K562 (cell line): ENCODE measurements at regions not wholly inside any gene's neighbourhood (a gene's known extent, or its start where the extent isn't known, plus 50 kb on each side); places are given as distances from the start of the nearest gene placed in this dataset.

Experiments
- ATAC-seq: fragments of 200-7000 bp; cut with Tn5 transposase; 3 replicates; pipeline ENCODE4 v1.9.1; 2020; ENCODE audit warnings: moderate library complexity
- BruUV-seq: library from RNA; stranded (reverse); fragments of 400-500 nt; replicated peaks from 2 replicates; lab custom pipeline; 2021; lab: Mats Ljungman, UMichigan
- CTCF ChIA-PET: fragments of 300-600 bp; formaldehyde crosslinking; extraction: SDS; loops from one replicate; lab custom pipeline; 2021; ENCODE audit warnings: low intra/inter-chr PET ratio; lab: Yijun Ruan, JAX
- POLR2A ChIA-PET: fragments of 300-600, 350-650 bp; sonication (Branson Sonifier 250); formaldehyde crosslinking; extraction: SDS; loops from one replicate; lab custom pipeline; 2021; ENCODE audit warnings: antibody characterized with exemption, inconsistent platforms; lab: Yijun Ruan, JAX
- DNase-seq, 4 experiments: peaks; one replicate each; pipeline versions ENCODE4 v3.0.0 to v3.0.0-alpha.2; 2011 to 2018; ENCODE audit warnings: low spot score in 3 of 4, mixed read lengths in 3 of 4; ENCODE audit errors: extremely low read depth in 1 of 4
- FAIRE-seq: peaks from 2 replicates; lab custom pipeline; 2011; peaks lifted over from hg19 to GRCh38; lab: Jason Lieb, UNC
- H2AFZ ChIP-seq: 2 replicates; pipeline ENCODE4 v1.6.0; 2011; ENCODE audit warnings: low read depth, low read length, control low read depth, inconsistent platforms
- H3K27ac ChIP-seq: fragments of 200-600 bp; 3 replicates; pipeline ENCODE4 v1.8.0; 2011; ENCODE audit warnings: low read depth, mild to moderate bottlenecking, control low read depth, inconsistent platforms, low read length, moderate library complexity, mixed read lengths; ENCODE audit errors: extremely low read depth
- H3K27me3 ChIP-seq, 2 experiments: fragments of 300-600 bp in 1 of 2; 2 replicates in 1 of 2; 3 replicates in 1 of 2; pipeline versions ENCODE4 v1.6.0 to v1.8.0; 2011; ENCODE audit warnings: inconsistent platforms in 2 of 2, low read length in 2 of 2, mild to moderate bottlenecking in 1 of 2, mixed read lengths in 1 of 2, moderate library complexity in 1 of 2; ENCODE audit not compliant: control insufficient read depth in 2 of 2, insufficient read depth in 2 of 2
- H3K36me3 ChIP-seq: fragments of 300-600 bp; 3 replicates; pipeline ENCODE4 v1.8.0; 2011; ENCODE audit warnings: mild to moderate bottlenecking, low read length, inconsistent platforms; ENCODE audit not compliant: control insufficient read depth, insufficient read depth
- H3K4me1 ChIP-seq, 2 experiments: fragments of 200-600 bp in 1 of 2; replicated peaks in 1 of 2; 2 replicates in 1 of 2; 3 replicates in 1 of 2; pipeline versions ENCODE4 v1.5.1 to v1.8.0; 2011; ENCODE audit warnings: inconsistent platforms in 2 of 2, low read length in 2 of 2, mild to moderate bottlenecking in 1 of 2, mixed read lengths in 1 of 2, moderate library complexity in 1 of 2; ENCODE audit not compliant: control insufficient read depth in 2 of 2, insufficient read depth in 2 of 2
- H3K4me2 ChIP-seq: 2 replicates; pipeline ENCODE4 v1.6.1; 2011; ENCODE audit warnings: low read length, control low read depth, inconsistent platforms, mixed read lengths; ENCODE audit not compliant: insufficient read depth
- H3K4me3 ChIP-seq: fragments of 200-600 bp; sonication (generic), shearing (Covaris generic); 2 replicates; pipeline ENCODE4 v1.5.1; 2016; ENCODE audit warnings: control low read depth, inconsistent platforms
- H3K79me2 ChIP-seq: fragments of 200-600 bp; 3 replicates; pipeline ENCODE4 v1.8.0; 2011; ENCODE audit warnings: low read length, inconsistent platforms; ENCODE audit not compliant: control insufficient read depth, insufficient read depth
- H3K9ac ChIP-seq, 2 experiments: 2 replicates each; pipeline versions ENCODE4 v1.6.0 to v1.6.1; 2011; ENCODE audit warnings: low read depth in 2 of 2, low read length in 2 of 2, control low read depth in 1 of 2, inconsistent platforms in 1 of 2, mild to moderate bottlenecking in 1 of 2, mixed read lengths in 1 of 2; ENCODE audit not compliant: insufficient read depth in 1 of 2
- H3K9me1 ChIP-seq: one replicate; pipeline ENCODE4 v1.6.0; 2011; ENCODE audit warnings: inconsistent platforms, mild to moderate bottlenecking, low read length, moderate library complexity; ENCODE audit not compliant: control insufficient read depth, insufficient read depth
- H3K9me3 ChIP-seq: replicated peaks from 2 replicates; pipeline ENCODE4 v1.5.1; 2011; ENCODE audit warnings: low read depth, low read length, inconsistent platforms; ENCODE audit not compliant: control insufficient read depth, insufficient read depth
- H4K20me1 ChIP-seq: replicated peaks from 2 replicates; pipeline ENCODE4 v1.6.1; 2011; ENCODE audit warnings: low read length, inconsistent platforms, mixed read lengths; ENCODE audit not compliant: control insufficient read depth, insufficient read depth
- BMI1 ChIP-seq: fragments of 150-350 bp; IDR thresholded peaks from 2 replicates; pipeline ENCODE4 v1.6.1; 2014; ENCODE audit warnings: low read length
- EGR1 ChIP-seq: fragments of 450-650 bp; conservative IDR thresholded peaks from 2 replicates; pipeline ENCODE4 v1.6.1; 2017; ENCODE audit warnings: mild to moderate bottlenecking
- ETS1 ChIP-seq: conservative IDR thresholded peaks from 2 replicates; pipeline ENCODE4 v1.6.1; 2011; ENCODE audit warnings: low read depth, mild to moderate bottlenecking, low read length; ENCODE audit not compliant: control insufficient read depth
- ETV6 ChIP-seq, 3 experiments: fragments of 150-350 bp in 1 of 3; sonication (generic) in 1 of 3; formaldehyde crosslinking in 1 of 3; IDR thresholded peaks; 2 replicates each; pipeline versions ENCODE4 v1.6.1 to v1.8.0; 2014 to 2022; ENCODE audit warnings: borderline replicate concordance in 2 of 3, low read depth in 2 of 3, antibody characterized with exemption in 1 of 3, low read length in 1 of 3, mild to moderate bottlenecking in 1 of 3, missing genetic modification reagents in 1 of 3
- GTF3C2 ChIP-seq: IDR thresholded peaks from 3 replicates; pipeline ENCODE4 v1.6.1; 2011; ENCODE audit warnings: borderline replicate concordance, mild to moderate bottlenecking, moderate library complexity; ENCODE audit not compliant: insufficient read length; ENCODE audit errors: extremely low read depth
- HIVEP1 ChIP-seq: fragments of 250-450 bp; sonication (Bioruptor Pico); IDR thresholded peaks from 2 replicates; pipeline ENCODE4 v1.4.0; 2020; ENCODE audit warnings: mild to moderate bottlenecking
- JUND ChIP-seq, 2 experiments: IDR thresholded peaks; 2 replicates in 1 of 2; 3 replicates in 1 of 2; pipeline ENCODE4 v1.6.1; 2011; ENCODE audit warnings: borderline replicate concordance in 2 of 2, low read depth in 2 of 2, low read length in 2 of 2, improper control_type of control experiment in 1 of 2, missing biosample characterization in 1 of 2, missing genetic modification characterization in 1 of 2, missing genetic modification reagents in 1 of 2
- KDM1A ChIP-seq, 2 experiments: fragments of 450-650 bp; IDR thresholded peaks; 2 replicates each; pipeline ENCODE4 v1.6.1; 2016; ENCODE audit warnings: mild to moderate bottlenecking in 2 of 2
- MXD1 ChIP-seq: fragments of 250-450 bp; sonication (Bioruptor Pico); IDR thresholded peaks from 2 replicates; pipeline ENCODE4 v1.8.0; 2021; ENCODE audit warnings: borderline replicate concordance, mild to moderate bottlenecking, moderate library complexity; ENCODE audit not compliant: poor library complexity, severe bottlenecking
- PHF21A ChIP-seq: fragments of 450-650 bp; IDR thresholded peaks from 2 replicates; pipeline ENCODE4 v1.6.1; 2017; ENCODE audit warnings: low read depth, borderline replicate concordance
- TAF15 ChIP-seq: fragments of 200-400 bp; formaldehyde crosslinking; IDR thresholded peaks from 2 replicates; pipeline ENCODE4 v1.6.1; 2017; ENCODE audit warnings: mild to moderate bottlenecking, low read depth, low read length, moderate library complexity
- ZNF143 ChIP-seq: sonication (generic); formaldehyde crosslinking; IDR thresholded peaks from 2 replicates; pipeline ENCODE4 v1.9.0; 2022; ENCODE audit warnings: mild to moderate bottlenecking, missing genetic modification reagents
- WGBS: fragments of 100-300 bp; shearing (Covaris generic); methylation state at CpG from one replicate; pipeline ENCODE4 v1.1.6; 2016; ENCODE audit warnings: low coverage, mixed read lengths; ENCODE audit not compliant: insufficient coverage; ENCODE audit errors: missing lambda C conversion rate; 5-methylcytosine and 5-hydroxymethylcytosine counted together
- in situ Hi-C: fragments of 300-500 bp; cut with MboI; formaldehyde crosslinking; loops from 4 replicates; pipeline ENCODE4 v1.15.0; 2018; ENCODE audit warnings: inconsistent platforms, mixed read lengths
- intact Hi-C: fragments of 100-400 bp; cut with micrococcal nuclease; formaldehyde crosslinking; loops from 2 replicates; pipeline ENCODE4 v1.14.2; 2022
- TF ChIP-seq, protein P1 (sequence below): sonication (generic); formaldehyde crosslinking; IDR thresholded peaks from 2 replicates; pipeline ENCODE4 v1.4.0; 2020; ENCODE audit warnings: mild to moderate bottlenecking, missing genetic modification reagents
- TF ChIP-seq, protein P2 (sequence below): fragments of 450-650 bp; conservative IDR thresholded peaks from 2 replicates; pipeline ENCODE4 v1.6.1; 2016; ENCODE audit warnings: missing genetic modification characterization, low read depth, mild to moderate bottlenecking, missing compliant biosample characterization, moderate library complexity

DNA sequence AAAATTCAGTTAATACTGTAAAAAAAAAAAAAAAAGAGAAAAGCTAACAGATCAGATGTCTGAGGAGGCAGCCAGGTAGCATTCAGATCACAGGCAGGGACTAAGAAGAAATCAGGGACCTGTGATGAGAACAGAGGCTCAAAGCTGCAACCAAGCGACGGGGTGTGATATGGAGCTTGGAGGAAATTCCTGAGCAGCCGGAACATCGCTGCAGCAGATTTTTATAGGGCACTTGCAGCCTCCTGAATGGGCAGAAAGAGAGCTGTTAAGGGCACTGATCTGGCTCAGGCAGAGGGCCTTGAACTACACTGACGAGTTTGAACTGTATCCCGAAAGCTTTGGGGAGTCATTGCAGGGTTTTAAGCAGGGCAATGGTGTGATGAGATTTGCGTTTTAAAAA lies 315.4 kb downstream of the ADGRL2 start:
- no peaks in the 10 kb centered on the region for H3K27me3 ChIP-seq
- ChIA-PET POLR2A (no interaction called here), CTCF (no interaction called here)
- no peak overlapping the region for H3K27ac ChIP-seq
- H3K9me3 ChIP-seq, result no peaks in the 10 kb centered on the region
- H3K4me3 ChIP-seq, result no peak overlapping the region
- ATAC-seq, result no peak
- H3K79me2 ChIP-seq, result no peaks in the 10 kb centered on the region
- no peak for DNase-seq
- WGBS, result 0% methylated on average over 7 of the region's 7 CpGs
- H4K20me1 ChIP-seq, result no peaks in the 10 kb centered on the region
- H3K4me1 ChIP-seq, result no peaks in the 10 kb centered on the region
- no TSS peak for BruUV-seq
- in situ Hi-C loops, result no loop called here
- intact Hi-C loops, result no loop called here
- H3K36me3 ChIP-seq, result no peaks in the 10 kb centered on the region
- H3K4me2 ChIP-seq, result no peak overlapping the region
- no peaks in the 10 kb centered on the region for H3K9me1 ChIP-seq
- FAIRE-seq, result no peak
- H2AFZ ChIP-seq, result no peak overlapping the region
- H3K9ac ChIP-seq, result no peak overlapping the region
- TF ChIP-seq TAF15 (no peak), BMI1 (no peak), KDM1A (IDR thresholded peaks at IDR 0.05) (no peak), MXD1 (no peak), ETV6 (IDR thresholded peaks at IDR 0.05; ENCODE audit: borderline replicate concordance in 1 of 2, low read depth in 2 of 2, low read length in 1 of 2) (no peak), ETV6 (CRISPR knock-in tag; IDR thresholded peaks at IDR 0.05; ENCODE audit: borderline replicate concordance) (no peak), ETS1 (no peak), GTF3C2 (no peak), PHF21A (no peak), EGR1 (no peak), JUND (IDR thresholded peaks at IDR 0.05; ENCODE audit: borderline replicate concordance, low read depth, low read length) (no peak), JUND (tag; IDR thresholded peaks at IDR 0.05; ENCODE audit: borderline replicate concordance, low read depth, low read length) (no peak), ZNF143 (CRISPR knock-in tag) (no peak), HIVEP1 (CRISPR knock-in tag) (no peak)
- TF ChIP-seq, protein P1, sequence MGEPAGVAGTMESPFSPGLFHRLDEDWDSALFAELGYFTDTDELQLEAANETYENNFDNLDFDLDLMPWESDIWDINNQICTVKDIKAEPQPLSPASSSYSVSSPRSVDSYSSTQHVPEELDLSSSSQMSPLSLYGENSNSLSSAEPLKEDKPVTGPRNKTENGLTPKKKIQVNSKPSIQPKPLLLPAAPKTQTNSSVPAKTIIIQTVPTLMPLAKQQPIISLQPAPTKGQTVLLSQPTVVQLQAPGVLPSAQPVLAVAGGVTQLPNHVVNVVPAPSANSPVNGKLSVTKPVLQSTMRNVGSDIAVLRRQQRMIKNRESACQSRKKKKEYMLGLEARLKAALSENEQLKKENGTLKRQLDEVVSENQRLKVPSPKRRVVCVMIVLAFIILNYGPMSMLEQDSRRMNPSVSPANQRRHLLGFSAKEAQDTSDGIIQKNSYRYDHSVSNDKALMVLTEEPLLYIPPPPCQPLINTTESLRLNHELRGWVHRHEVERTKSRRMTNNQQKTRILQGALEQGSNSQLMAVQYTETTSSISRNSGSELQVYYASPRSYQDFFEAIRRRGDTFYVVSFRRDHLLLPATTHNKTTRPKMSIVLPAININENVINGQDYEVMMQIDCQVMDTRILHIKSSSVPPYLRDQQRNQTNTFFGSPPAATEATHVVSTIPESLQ (CRISPR knock-in tag), result no peak
- TF ChIP-seq, protein P2, sequence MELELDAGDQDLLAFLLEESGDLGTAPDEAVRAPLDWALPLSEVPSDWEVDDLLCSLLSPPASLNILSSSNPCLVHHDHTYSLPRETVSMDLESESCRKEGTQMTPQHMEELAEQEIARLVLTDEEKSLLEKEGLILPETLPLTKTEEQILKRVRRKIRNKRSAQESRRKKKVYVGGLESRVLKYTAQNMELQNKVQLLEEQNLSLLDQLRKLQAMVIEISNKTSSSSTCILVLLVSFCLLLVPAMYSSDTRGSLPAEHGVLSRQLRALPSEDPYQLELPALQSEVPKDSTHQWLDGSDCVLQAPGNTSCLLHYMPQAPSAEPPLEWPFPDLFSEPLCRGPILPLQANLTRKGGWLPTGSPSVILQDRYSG (tag), result no peak
